Bronchial epithelial cell (primary cell): ENCODE measurements at regions not wholly inside any gene's neighbourhood (a gene's known extent, or its start where the extent isn't known, plus 50 kb on each side); places are given as distances from the start of the nearest gene placed in this dataset.

Experiments used
- DNase-seq: peaks from one replicate; pipeline ENCODE4 v3.0.0-alpha.2; 2010; ENCODE audit warnings: low read depth
- FAIRE-seq: peaks from 2 replicates; lab custom pipeline; 2011; peaks lifted over from hg19 to GRCh38; lab: Jason Lieb, UNC
- H3K27me3 ChIP-seq: 2 replicates; pipeline ENCODE4 v1.5.1; 2011; ENCODE audit warnings: low read length; ENCODE audit not compliant: control insufficient read depth, insufficient read depth
- H3K36me3 ChIP-seq: 2 replicates; pipeline ENCODE4 v1.5.1; 2011; ENCODE audit warnings: low read length; ENCODE audit not compliant: control insufficient read depth, insufficient read depth
- H3K4me3 ChIP-seq: 2 replicates; pipeline ENCODE4 v1.5.1; 2011; ENCODE audit warnings: mild to moderate bottlenecking, low read depth, low read length, control low read depth
- CTCF ChIP-seq: IDR thresholded peaks from 2 replicates; pipeline ENCODE4 v1.5.1; 2011; ENCODE audit warnings: mild to moderate bottlenecking, moderate library complexity, low read length, control low read depth, inconsistent platforms; ENCODE audit not compliant: insufficient read depth, severe bottlenecking

- no peak for TF ChIP-seq CTCF
- Histone ChIP-seq H3K27me3 (no peaks in the 10 kb centered on the region), H3K36me3 (no peaks in the 10 kb centered on the region), H3K4me3 (no peak overlapping the region)
- DNase-seq (no peak), FAIRE-seq (no peak)
Measured at GRCh38 chr10:23742807-23743206, 303.9 kb downstream of the OTUD1 start.

- no peaks in the 10 kb centered on the region for H3K36me3 ChIP-seq
- FAIRE-seq, result no peak
- TF ChIP-seq CTCF, result no peak
- H3K4me3 ChIP-seq, result no peak overlapping the region
- H3K27me3 ChIP-seq, result no peaks in the 10 kb centered on the region
- DNase-seq, result peak; percentile 16
Measured at GRCh38 chr10:23754179-23754578, 315.3 kb downstream of the OTUD1 start.

GRCh38 chr10:23754941-23755340 lies 316.1 kb downstream of the OTUD1 start:
- H3K4me3 ChIP-seq, result no peak overlapping the region
- TF ChIP-seq CTCF, result no peak
- H3K27me3 ChIP-seq, result no peaks in the 10 kb centered on the region
- FAIRE-seq (no peak), DNase-seq (no peak)
- H3K36me3 ChIP-seq, result no peaks in the 10 kb centered on the region

GRCh38 chr10:23755556-23755955 lies 316.7 kb downstream of the OTUD1 start:
- H3K4me3 ChIP-seq, result no peak overlapping the region
- DNase-seq (no peak), FAIRE-seq (no peak)
- H3K36me3 ChIP-seq, result no peaks in the 10 kb centered on the region
- H3K27me3 ChIP-seq, result no peaks in the 10 kb centered on the region
- TF ChIP-seq CTCF, result no peak

- TF ChIP-seq CTCF, result no peak
- H3K27me3 ChIP-seq, result no peaks in the 10 kb centered on the region
- DNase-seq, result no peak
- no peak overlapping the region for H3K4me3 ChIP-seq
- H3K36me3 ChIP-seq, result no peaks in the 10 kb centered on the region
- FAIRE-seq, result no peak
Measured at GRCh38 chr10:23768281-23768680, 329.4 kb downstream of the OTUD1 start.

GRCh38 chr10:23777153-23777552 lies 338.3 kb downstream of the OTUD1 start:
- H3K27me3 ChIP-seq, result no peaks in the 10 kb centered on the region
- FAIRE-seq (no peak), DNase-seq (no peak)
- H3K36me3 ChIP-seq, result no peaks in the 10 kb centered on the region
- TF ChIP-seq CTCF, result no peak
- no peak overlapping the region for H3K4me3 ChIP-seq
